Neural progenitor cell (in vitro differentiated cells): ENCODE measurements at regions not wholly inside any gene's neighbourhood (a gene's known extent, or its start where the extent isn't known, plus 50 kb on each side); places are given as distances from the start of the nearest gene placed in this dataset.

Experiments used
- DNase-seq: peaks from one replicate; pipeline ENCODE4 v3.0.0-alpha.2; 2016; ENCODE audit warnings: low spot score
- H2AFZ ChIP-seq: fragments of 200-600 bp; sonication (generic); replicated peaks from 2 replicates; pipeline ENCODE4 v1.6.1; 2016; ENCODE audit warnings: antibody characterized with exemption
- H3F3A ChIP-seq: fragments of 200-600 bp; sonication (generic); 2 replicates; pipeline ENCODE4 v1.6.1; 2016; ENCODE audit warnings: antibody characterized with exemption, low read depth
- H3K27ac ChIP-seq: fragments of 200-600 bp; sonication (generic); 2 replicates; pipeline ENCODE4 v1.5.1; 2016; ENCODE audit warnings: mild to moderate bottlenecking
- H3K27me3 ChIP-seq: fragments of 200-600 bp; sonication (generic); 2 replicates; pipeline ENCODE4 v1.6.1; 2016; ENCODE audit warnings: mild to moderate bottlenecking, moderate library complexity
- H3K36me3 ChIP-seq: fragments of 200-600 bp; sonication (generic); 2 replicates; pipeline ENCODE4 v1.5.1; 2016
- H3K4me1 ChIP-seq: fragments of 200-600 bp; sonication (generic); 2 replicates; pipeline ENCODE4 v1.6.1; 2016; ENCODE audit warnings: mixed run types
- H3K4me2 ChIP-seq: fragments of 200-600 bp; sonication (generic); 2 replicates; pipeline ENCODE4 v1.6.1; 2016
- H3K4me3 ChIP-seq: fragments of 200-600 bp; sonication (generic); 2 replicates; pipeline ENCODE4 v1.5.1; 2016
- H3K79me2 ChIP-seq: fragments of 200-600 bp; sonication (generic); 2 replicates; pipeline ENCODE4 v1.6.1; 2016; ENCODE audit warnings: low read depth
- H3K9ac ChIP-seq: fragments of 200-600 bp; sonication (generic); 2 replicates; pipeline ENCODE4 v1.6.1; 2016
- H3K9me3 ChIP-seq: fragments of 200-600 bp; sonication (generic); 2 replicates; pipeline ENCODE4 v1.5.1; 2016; ENCODE audit warnings: low read depth
- H4K20me1 ChIP-seq: fragments of 200-600 bp; sonication (generic); 2 replicates; pipeline ENCODE4 v1.6.1; 2016; ENCODE audit warnings: low read depth
- H3K27ac Mint-ChIP-seq: 3 replicates; pipeline ENCODE4 v1.8.0; 2021; ENCODE audit warnings: mixed read lengths
- H3K27me3 Mint-ChIP-seq: 2 replicates; pipeline ENCODE4 v1.8.0; 2022; ENCODE audit warnings: low read depth, mild to moderate bottlenecking, inconsistent platforms, moderate library complexity, mixed read lengths; ENCODE audit not compliant: insufficient read depth
- H3K36me3 Mint-ChIP-seq: 3 replicates; pipeline ENCODE4 v1.8.0; 2021; ENCODE audit warnings: mixed read lengths
- H3K4me1 Mint-ChIP-seq: 3 replicates; pipeline ENCODE4 v1.8.0; 2021; ENCODE audit warnings: mixed read lengths
- H3K4me3 Mint-ChIP-seq: 3 replicates; pipeline ENCODE4 v1.8.0; 2021; ENCODE audit warnings: mild to moderate bottlenecking, moderate library complexity, mixed read lengths
- H3K9me3 Mint-ChIP-seq: 3 replicates; pipeline ENCODE4 v1.8.0; 2020; ENCODE audit warnings: mixed read lengths
- EZH2 ChIP-seq: fragments of 200-600 bp; sonication (generic); IDR thresholded peaks from 2 replicates; pipeline ENCODE4 v1.6.1; 2017; ENCODE audit warnings: antibody characterized with exemption, mild to moderate bottlenecking, moderate library complexity
- EZH2phosphoT487 ChIP-seq: fragments of 200-600 bp; sonication (generic); IDR thresholded peaks from 2 replicates; pipeline ENCODE4 v1.6.1; 2017; ENCODE audit warnings: antibody characterized with exemption
- TF ChIP-seq, protein P1 (sequence below): fragments of 200-600 bp; sonication (generic); IDR thresholded peaks from 2 replicates; pipeline ENCODE4 v1.5.1; 2017; ENCODE audit warnings: antibody characterized with exemption, mild to moderate bottlenecking

- Histone ChIP-seq H3K9me3 (no peaks in the 10 kb centered on the region), H3K27ac (no peak overlapping the region), H3K79me2 (no peaks in the 10 kb centered on the region), H3K4me3 (no peak overlapping the region), H4K20me1 (no peaks in the 10 kb centered on the region), H3K36me3 (no peaks in the 10 kb centered on the region), H3K4me2 (no peak overlapping the region), H3K27me3 (no peaks in the 10 kb centered on the region), H3F3A (no peaks in the 10 kb centered on the region), H2AFZ (no peak overlapping the region), H3K9ac (no peak overlapping the region), H3K4me1 (peaks cover 13% of the 10 kb centered on the region)
- Mint-ChIP-seq H3K4me1 (peaks cover 15% of the 10 kb centered on the region), H3K36me3 (no peaks in the 10 kb centered on the region), H3K27ac (no peak overlapping the region), H3K9me3 (no peaks in the 10 kb centered on the region), H3K27me3 (no peaks in the 10 kb centered on the region), H3K4me3 (no peak overlapping the region)
- DNase-seq, result no peak
- TF ChIP-seq, protein P1, sequence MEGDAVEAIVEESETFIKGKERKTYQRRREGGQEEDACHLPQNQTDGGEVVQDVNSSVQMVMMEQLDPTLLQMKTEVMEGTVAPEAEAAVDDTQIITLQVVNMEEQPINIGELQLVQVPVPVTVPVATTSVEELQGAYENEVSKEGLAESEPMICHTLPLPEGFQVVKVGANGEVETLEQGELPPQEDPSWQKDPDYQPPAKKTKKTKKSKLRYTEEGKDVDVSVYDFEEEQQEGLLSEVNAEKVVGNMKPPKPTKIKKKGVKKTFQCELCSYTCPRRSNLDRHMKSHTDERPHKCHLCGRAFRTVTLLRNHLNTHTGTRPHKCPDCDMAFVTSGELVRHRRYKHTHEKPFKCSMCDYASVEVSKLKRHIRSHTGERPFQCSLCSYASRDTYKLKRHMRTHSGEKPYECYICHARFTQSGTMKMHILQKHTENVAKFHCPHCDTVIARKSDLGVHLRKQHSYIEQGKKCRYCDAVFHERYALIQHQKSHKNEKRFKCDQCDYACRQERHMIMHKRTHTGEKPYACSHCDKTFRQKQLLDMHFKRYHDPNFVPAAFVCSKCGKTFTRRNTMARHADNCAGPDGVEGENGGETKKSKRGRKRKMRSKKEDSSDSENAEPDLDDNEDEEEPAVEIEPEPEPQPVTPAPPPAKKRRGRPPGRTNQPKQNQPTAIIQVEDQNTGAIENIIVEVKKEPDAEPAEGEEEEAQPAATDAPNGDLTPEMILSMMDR, result no peak
- no peak for TF ChIP-seq EZH2phosphoT487
- no peak for TF ChIP-seq EZH2
These were observed 83.8 kb downstream of the ADRB2 start for GRCh38 chr5:148910216-148910615.

DNA sequence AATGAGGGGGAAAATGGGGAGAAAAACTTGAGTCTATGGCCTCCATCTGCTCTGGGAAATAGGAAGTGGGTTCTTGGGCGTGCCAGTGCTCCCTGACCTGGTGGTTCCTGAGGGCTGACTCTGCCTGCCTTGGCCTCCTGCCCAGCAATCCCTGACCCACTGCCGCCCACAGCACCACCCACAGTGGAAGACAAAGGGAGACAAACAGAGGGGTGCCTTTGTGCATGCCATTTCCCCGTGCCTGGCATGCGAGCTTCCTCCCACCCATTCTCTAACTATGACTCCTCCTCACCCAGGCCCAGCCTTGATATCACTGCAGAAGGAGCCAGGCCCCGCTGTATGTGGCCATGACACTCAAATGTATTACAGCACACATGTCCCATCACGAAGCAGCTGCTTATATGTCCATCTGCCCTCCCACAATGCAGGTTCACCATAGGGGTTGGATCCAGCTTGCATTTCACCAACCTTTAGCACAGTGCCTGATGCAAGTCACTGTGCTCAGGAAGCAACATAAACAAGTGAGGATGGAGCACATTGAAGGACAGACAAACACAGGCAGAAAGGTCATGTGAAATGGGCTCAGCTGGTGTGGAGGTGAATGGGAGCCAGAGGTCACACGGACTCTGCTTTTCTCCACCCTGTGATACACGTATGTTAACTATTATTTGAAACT lies 84.4 kb downstream of the ADRB2 start:
- H3K9me3 Mint-ChIP-seq, result no peaks in the 10 kb centered on the region
- H3K4me1 ChIP-seq, result peaks cover 13% of the 10 kb centered on the region
- H3K36me3 ChIP-seq, result no peaks in the 10 kb centered on the region
- no peak overlapping the region for H3K4me3 ChIP-seq
- no peaks in the 10 kb centered on the region for H3F3A ChIP-seq
- H4K20me1 ChIP-seq, result no peaks in the 10 kb centered on the region
- DNase-seq, result no peak
- H3K4me3 Mint-ChIP-seq, result no peak overlapping the region
- H2AFZ ChIP-seq, result no peak overlapping the region
- H3K9me3 ChIP-seq, result no peaks in the 10 kb centered on the region
- no peaks in the 10 kb centered on the region for H3K36me3 Mint-ChIP-seq
- H3K27me3 ChIP-seq, result no peaks in the 10 kb centered on the region
- peaks cover 15% of the 10 kb centered on the region for H3K4me1 Mint-ChIP-seq
- no peaks in the 10 kb centered on the region for H3K27me3 Mint-ChIP-seq
- no peaks in the 10 kb centered on the region for H3K79me2 ChIP-seq
- TF ChIP-seq EZH2 (no peak), EZH2phosphoT487 (no peak)
- TF ChIP-seq, protein P1, result no peak
- H3K4me2 ChIP-seq, result no peak overlapping the region
- H3K27ac ChIP-seq, result no peak overlapping the region
- no peak overlapping the region for H3K27ac Mint-ChIP-seq
- no peak overlapping the region for H3K9ac ChIP-seq

DNA sequence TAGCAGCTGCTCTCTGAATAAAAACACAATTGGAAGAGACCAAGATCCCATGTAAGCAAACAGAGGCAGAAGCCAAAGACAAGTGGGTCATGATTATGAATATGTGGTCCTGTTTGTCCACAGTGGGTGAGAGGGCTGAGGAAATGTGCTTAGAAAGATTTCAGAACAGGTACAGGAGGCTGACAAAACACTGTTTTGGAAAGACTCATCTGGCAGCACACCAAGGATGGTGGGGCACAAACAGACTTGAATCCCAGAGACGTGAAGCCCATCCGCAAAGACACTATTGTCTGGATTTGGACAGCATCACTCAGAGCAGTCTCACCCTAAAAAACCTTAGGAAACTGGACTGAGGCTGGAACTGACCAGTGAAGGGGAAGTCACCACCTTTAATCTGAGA lies 85.0 kb downstream of the ADRB2 start:
- TF ChIP-seq EZH2phosphoT487 (no peak), EZH2 (no peak)
- TF ChIP-seq, protein P1, result no peak
- peaks cover 15% of the 10 kb centered on the region for H3K4me1 Mint-ChIP-seq
- H3K27ac ChIP-seq, result no peak overlapping the region

More for the DNA sequence above, 85.0 kb downstream of the ADRB2 start:
- no peak overlapping the region for H2AFZ ChIP-seq
- H4K20me1 ChIP-seq, result no peaks in the 10 kb centered on the region
- peaks cover 13% of the 10 kb centered on the region for H3K4me1 ChIP-seq
- Mint-ChIP-seq H3K36me3 (no peaks in the 10 kb centered on the region), H3K27me3 (no peaks in the 10 kb centered on the region), H3K9me3 (no peaks in the 10 kb centered on the region), H3K4me3 (no peak overlapping the region), H3K27ac (no peak overlapping the region)
- no peak for DNase-seq
- H3K4me3 ChIP-seq, result no peak overlapping the region
- H3K4me2 ChIP-seq, result no peak overlapping the region
- H3F3A ChIP-seq, result no peaks in the 10 kb centered on the region
- no peaks in the 10 kb centered on the region for H3K36me3 ChIP-seq
- no peaks in the 10 kb centered on the region for H3K9me3 ChIP-seq
- no peak overlapping the region for H3K9ac ChIP-seq
- H3K27me3 ChIP-seq, result no peaks in the 10 kb centered on the region
- H3K79me2 ChIP-seq, result no peaks in the 10 kb centered on the region
